T-cell (primary cell): ENCODE measurements at regions not wholly inside any gene's neighbourhood (a gene's known extent, or its start where the extent isn't known, plus 50 kb on each side); places are given as distances from the start of the nearest gene placed in this dataset.

ENCODE experiments used
- ATAC-seq, 4 experiments: fragments of 200-7000 bp in 3 of 4; fragments of 150-1000 bp in 1 of 4; cut with Tn5 transposase; replicated peaks in 1 of 4; 1 replicate in 3 of 4; 2 replicates in 1 of 4; pipeline ENCODE4 v1.10.0; 2021; ENCODE audit warnings: moderate library complexity in 3 of 4, mild to moderate bottlenecking in 2 of 4, moderate number of reproducible peaks in 1 of 4
- CTCF ChIA-PET, 2 donors: fragments of 300-600 bp; sonication (Branson Sonifier 250); formaldehyde crosslinking; loops; one replicate each; lab custom pipeline; 2022; ENCODE audit warnings: antibody characterized with exemption in 2 of 2; lab: Charles Lee
- POLR2A ChIA-PET, 2 donors: fragments of 300-600 bp; sonication (Branson Sonifier 250); formaldehyde crosslinking; loops; one replicate each; lab custom pipeline; 2022; ENCODE audit warnings: antibody characterized with exemption in 2 of 2; lab: Charles Lee
- DNase-seq, 35 experiments: peaks; one replicate each; pipeline versions ENCODE4 v3.0.0 to v3.0.0-alpha.2; 2013 to 2023
- H3K27ac ChIP-seq: one replicate; pipeline ENCODE4 v1.5.1; 2013; ENCODE audit warnings: low read length
- H3K27me3 ChIP-seq, 2 experiments: replicated peaks in 1 of 2; 1 replicate in 1 of 2; 2 replicates in 1 of 2; pipeline versions ENCODE4 v1.6.1 to v1.7.0; 2013; ENCODE audit warnings: low read length in 1 of 2, mixed read lengths in 1 of 2; ENCODE audit not compliant: control insufficient read depth in 2 of 2, insufficient read depth in 2 of 2; ENCODE audit errors: extremely low read depth in 1 of 2
- H3K36me3 ChIP-seq, 2 donors: 1 replicate in 1 of 2; 2 replicates in 1 of 2; pipeline versions ENCODE4 v1.6.1 to v1.7.0; 2013; ENCODE audit warnings: low read length in 1 of 2; ENCODE audit not compliant: control insufficient read depth in 2 of 2, insufficient read depth in 1 of 2; ENCODE audit errors: extremely low read depth in 1 of 2
- H3K4me1 ChIP-seq, 2 experiments: 1 replicate in 1 of 2; 2 replicates in 1 of 2; pipeline versions ENCODE4 v1.6.1 to v1.7.0; 2013; ENCODE audit warnings: low read length in 2 of 2, mixed read lengths in 1 of 2; ENCODE audit not compliant: insufficient read depth in 2 of 2, control insufficient read depth in 1 of 2; ENCODE audit errors: extremely low read depth in 1 of 2
- H3K4me3 ChIP-seq, 2 donors: 1 replicate in 1 of 2; 2 replicates in 1 of 2; pipeline versions ENCODE4 v1.5.1 to v1.7.0; 2013; ENCODE audit warnings: mild to moderate bottlenecking in 2 of 2, low read length in 1 of 2, moderate library complexity in 1 of 2; ENCODE audit not compliant: control insufficient read depth in 1 of 2; ENCODE audit errors: extremely low read depth in 1 of 2
- H3K9me3 ChIP-seq: 2 replicates; pipeline ENCODE4 v1.7.0; 2013
- H3K27ac Mint-ChIP-seq, 2 donors: one replicate each; pipeline ENCODE4 v1.8.0; 2020 to 2021; ENCODE audit warnings: mild to moderate bottlenecking in 2 of 2, mixed read lengths in 2 of 2
- H3K27me3 Mint-ChIP-seq, 2 donors: one replicate each; pipeline ENCODE4 v1.8.0; 2021 to 2022; ENCODE audit warnings: mixed read lengths in 2 of 2
- H3K36me3 Mint-ChIP-seq: one replicate; pipeline ENCODE4 v1.8.0; 2021; ENCODE audit warnings: mixed read lengths
- H3K4me1 Mint-ChIP-seq, 3 donors: one replicate each; pipeline ENCODE4 v1.8.0; 2020 to 2022; ENCODE audit warnings: mixed read lengths in 3 of 3, mild to moderate bottlenecking in 1 of 3
- H3K4me3 Mint-ChIP-seq, 3 donors: one replicate each; pipeline ENCODE4 v1.8.0; 2020 to 2022; ENCODE audit warnings: mild to moderate bottlenecking in 3 of 3, mixed read lengths in 3 of 3, moderate library complexity in 3 of 3
- H3K9me3 Mint-ChIP-seq, 3 donors: one replicate each; pipeline ENCODE4 v1.8.0; 2020 to 2022; ENCODE audit warnings: mixed read lengths in 3 of 3
- WGBS: methylation state at CpG from one replicate; pipeline ENCODE4 v1.1.5; 2013; ENCODE audit warnings: missing lambda C conversion rate; ENCODE audit not compliant: insufficient coverage; 5-methylcytosine and 5-hydroxymethylcytosine counted together

DNA sequence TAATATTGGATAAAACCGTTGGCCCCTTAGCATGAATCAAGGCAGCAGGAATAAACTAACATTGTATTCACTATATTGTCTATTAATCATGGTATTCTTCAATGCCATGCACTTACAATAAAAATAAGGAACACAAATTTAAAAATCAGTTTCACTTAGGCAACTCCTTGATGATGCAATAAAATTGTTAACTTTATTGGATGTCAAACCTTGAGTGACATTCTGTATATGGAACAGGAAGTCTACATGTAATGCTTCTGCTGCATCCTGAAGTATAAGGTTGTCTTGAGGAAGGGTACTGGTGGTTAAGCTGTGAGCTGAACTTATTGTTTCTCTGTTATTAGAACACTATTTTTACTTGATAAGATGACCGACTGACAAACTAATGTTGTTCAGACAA is 605.5 kb downstream of the SATB2 start:
- Mint-ChIP-seq H3K4me1 (no peaks in the 10 kb centered on the region), H3K9me3 (peaks cover 0 to 7% (median 5%) of the 10 kb centered on the region in 3 donors), H3K27me3 (no peaks in the 10 kb centered on the region), H3K36me3 (no peaks in the 10 kb centered on the region), H3K4me3 (no peak overlapping the region), H3K27ac (no peak overlapping the region)
- no peak overlapping the region for H3K27ac ChIP-seq
- DNase-seq (no peak), ATAC-seq (no peak)
- WGBS, result no CpG with 5 or more reads among the region's 2 CpGs
- no peaks in the 10 kb centered on the region for H3K4me1 ChIP-seq
- H3K27me3 ChIP-seq, result no peaks in the 10 kb centered on the region
- CTCF ChIA-PET, result no interaction called here
- no peak overlapping the region for H3K4me3 ChIP-seq
- POLR2A ChIA-PET, result no interaction called here
- no peaks in the 10 kb centered on the region for H3K36me3 ChIP-seq
- H3K9me3 ChIP-seq, result no peaks in the 10 kb centered on the region

DNA sequence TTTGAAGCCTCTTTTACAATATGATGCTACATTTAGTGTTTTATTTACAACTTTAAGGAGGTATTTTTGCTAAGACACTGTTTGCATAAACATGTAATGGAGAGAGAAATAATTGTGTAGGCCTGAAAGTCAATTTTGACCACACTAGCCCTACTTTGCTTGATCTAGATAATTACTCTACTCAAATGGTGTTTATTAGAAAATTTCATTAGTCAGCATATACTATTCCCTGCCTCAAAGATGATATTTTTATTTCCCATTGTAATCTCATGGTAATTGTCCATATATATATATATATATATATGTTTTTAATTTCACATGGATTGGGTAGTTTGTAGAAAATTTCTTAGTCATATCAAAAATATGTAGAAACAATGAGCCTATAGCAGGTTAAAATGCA is 632.2 kb downstream of the SATB2 start:
- no peaks in the 10 kb centered on the region for H3K36me3 ChIP-seq
- no peak overlapping the region for H3K4me3 Mint-ChIP-seq
- no peak overlapping the region for H3K27ac Mint-ChIP-seq
- ChIA-PET POLR2A (no interaction called here), CTCF (no interaction called here)
- no peak overlapping the region for H3K27ac ChIP-seq
- no peaks in the 10 kb centered on the region for H3K27me3 Mint-ChIP-seq
- peaks cover 0 to 10% (median 0%) of the 10 kb centered on the region in 3 donors for H3K9me3 Mint-ChIP-seq
- no peak for DNase-seq
- ATAC-seq, result no peak
- H3K4me3 ChIP-seq, result no peak overlapping the region
- H3K4me1 ChIP-seq, result no peaks in the 10 kb centered on the region
- H3K9me3 ChIP-seq, result no peaks in the 10 kb centered on the region
- H3K36me3 Mint-ChIP-seq, result no peaks in the 10 kb centered on the region
- H3K4me1 Mint-ChIP-seq, result no peaks in the 10 kb centered on the region
- no peaks in the 10 kb centered on the region for H3K27me3 ChIP-seq

DNA sequence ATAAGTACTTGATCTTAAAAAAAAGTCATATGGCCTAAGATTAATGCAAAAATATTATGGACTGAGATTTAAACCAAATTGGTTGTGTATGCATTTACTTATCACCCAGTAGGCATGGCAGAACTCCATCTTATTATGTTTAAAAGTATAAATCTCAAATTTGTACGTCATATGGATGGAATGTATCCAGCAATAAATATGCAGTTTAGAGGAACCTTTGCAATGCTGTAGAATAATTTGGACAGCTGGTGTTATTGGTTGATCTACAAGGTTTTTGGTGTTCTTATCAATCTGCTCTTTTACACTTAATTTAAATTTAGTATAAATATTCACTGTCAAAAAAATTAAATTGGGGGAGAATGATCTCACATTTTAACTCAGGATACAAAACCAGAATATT is 640.2 kb downstream of the SATB2 start:
- no peaks in the 10 kb centered on the region for H3K27me3 Mint-ChIP-seq
- Histone ChIP-seq H3K27me3 (no peaks in the 10 kb centered on the region), H3K4me1 (no peaks in the 10 kb centered on the region), H3K27ac (no peak overlapping the region), H3K4me3 (no peak overlapping the region), H3K36me3 (no peaks in the 10 kb centered on the region), H3K9me3 (no peaks in the 10 kb centered on the region)
- no peaks in the 10 kb centered on the region for H3K36me3 Mint-ChIP-seq
- DNase-seq, result no peak
- no peaks in the 10 kb centered on the region for H3K4me1 Mint-ChIP-seq
- no peak for ATAC-seq
- H3K27ac Mint-ChIP-seq, result no peak overlapping the region
- ChIA-PET POLR2A (no interaction called here), CTCF (no interaction called here)
- WGBS, result no CpG with 5 or more reads among the region's 1 CpG
- H3K4me3 Mint-ChIP-seq, result no peak overlapping the region
- peaks cover 0 to 7% (median 0%) of the 10 kb centered on the region in 3 donors for H3K9me3 Mint-ChIP-seq

DNA sequence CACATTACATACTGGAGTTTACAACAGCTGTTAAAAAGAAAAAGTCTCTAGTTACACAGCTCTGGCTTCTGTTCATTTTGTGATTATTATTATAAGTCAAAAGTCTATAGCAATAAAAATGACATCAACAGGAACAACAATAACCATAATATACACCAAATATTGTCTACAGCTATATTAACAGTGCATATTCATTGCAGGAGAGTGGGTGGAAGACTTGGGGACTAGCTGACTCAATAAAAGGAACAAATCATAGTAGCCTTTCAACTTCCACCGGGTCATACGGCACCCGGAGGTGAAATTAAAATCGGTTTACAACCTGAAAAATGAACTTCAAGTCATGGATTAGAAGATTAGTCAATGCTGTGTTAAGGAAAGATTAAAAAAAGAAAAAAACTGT is 642.1 kb downstream of the SATB2 start:
- Histone ChIP-seq H3K9me3 (no peaks in the 10 kb centered on the region), H3K36me3 (no peaks in the 10 kb centered on the region), H3K27ac (no peak overlapping the region), H3K27me3 (no peaks in the 10 kb centered on the region), H3K4me1 (no peaks in the 10 kb centered on the region), H3K4me3 (no peak overlapping the region)
- H3K4me1 Mint-ChIP-seq, result no peaks in the 10 kb centered on the region
- DNase-seq, result no peak
- H3K27ac Mint-ChIP-seq, result no peak overlapping the region
- H3K27me3 Mint-ChIP-seq, result no peaks in the 10 kb centered on the region
- ChIA-PET CTCF (no interaction called here), POLR2A (no interaction called here)
- H3K4me3 Mint-ChIP-seq, result no peak overlapping the region
- ATAC-seq, result no peak
- H3K36me3 Mint-ChIP-seq, result no peaks in the 10 kb centered on the region
- WGBS, result no CpG with 5 or more reads among the region's 4 CpGs
- H3K9me3 Mint-ChIP-seq, result no peaks in the 10 kb centered on the region

DNA sequence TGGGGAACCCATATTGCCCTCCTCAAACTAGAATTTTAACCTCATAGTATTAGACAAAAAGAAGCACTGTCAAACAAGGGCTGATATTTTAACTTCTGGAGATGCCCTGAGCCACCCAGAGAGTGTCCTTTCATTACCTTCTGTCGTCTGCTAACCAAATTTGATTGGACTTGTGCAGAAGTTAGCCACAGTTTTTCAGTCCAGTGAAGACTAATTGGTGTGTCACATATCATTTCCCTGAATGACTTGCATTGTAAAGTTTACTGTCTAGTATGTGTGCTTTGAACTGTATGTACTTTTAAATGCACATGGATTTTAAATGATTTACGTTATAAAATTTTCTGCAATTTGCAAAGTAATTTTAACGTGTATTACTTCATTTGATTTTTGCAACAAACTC is 646.5 kb downstream of the SATB2 start:
- no peaks in the 10 kb centered on the region for H3K4me1 ChIP-seq
- DNase-seq, result no peak
- no peaks in the 10 kb centered on the region for H3K36me3 Mint-ChIP-seq

DNA sequence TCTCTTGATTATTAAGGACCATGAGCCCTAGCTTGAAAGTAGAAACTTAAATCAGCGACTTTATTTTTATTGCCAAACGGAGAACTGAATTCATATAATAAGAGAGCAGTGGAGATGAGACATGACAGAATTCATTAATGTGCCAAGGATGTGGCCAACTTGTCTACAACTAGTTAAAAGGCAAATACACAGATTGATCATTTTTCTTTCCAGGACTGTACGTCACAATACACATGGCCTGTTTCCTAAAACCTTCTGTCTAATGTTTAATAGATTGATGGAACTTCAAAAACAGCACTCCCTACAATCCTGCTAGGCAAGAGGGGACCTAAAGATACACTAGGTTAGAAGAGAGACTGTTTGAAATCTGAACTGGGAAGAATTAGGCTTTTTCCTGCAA is 647.8 kb downstream of the SATB2 start:
- no peak overlapping the region for H3K4me3 ChIP-seq
- H3K27me3 ChIP-seq, result no peaks in the 10 kb centered on the region
- ChIA-PET POLR2A (no interaction called here), CTCF (interaction anchor here in 1 of 2 donors (0.6 kb wide), 1 partner anchor 254 kb away, joined by 3 read pairs; no protein-coding TSS in a partner anchor)
- no peaks in the 10 kb centered on the region for H3K9me3 ChIP-seq
- H3K36me3 Mint-ChIP-seq, result no peaks in the 10 kb centered on the region
- no peaks in the 10 kb centered on the region for H3K9me3 Mint-ChIP-seq
- ATAC-seq, result no peak
- no peaks in the 10 kb centered on the region for H3K36me3 ChIP-seq
- no peaks in the 10 kb centered on the region for H3K4me1 ChIP-seq
- H3K27me3 Mint-ChIP-seq, result no peaks in the 10 kb centered on the region
- no peak overlapping the region for H3K4me3 Mint-ChIP-seq
- WGBS, result 80% methylated on average over 1 of the region's 3 CpGs
- no peak overlapping the region for H3K27ac ChIP-seq
- H3K4me1 Mint-ChIP-seq, result no peaks in the 10 kb centered on the region
- no peak overlapping the region for H3K27ac Mint-ChIP-seq
- DNase-seq, result no peak

More for the DNA sequence above, 646.5 kb downstream of the SATB2 start:
- Histone ChIP-seq H3K27ac (no peak overlapping the region), H3K4me3 (no peak overlapping the region), H3K36me3 (no peaks in the 10 kb centered on the region), H3K9me3 (no peaks in the 10 kb centered on the region), H3K27me3 (no peaks in the 10 kb centered on the region)
- POLR2A ChIA-PET, result no interaction called here
- CTCF ChIA-PET, result no interaction called here
- WGBS, result 67% methylated on average over 2 of the region's 3 CpGs
- Mint-ChIP-seq H3K4me1 (no peaks in the 10 kb centered on the region), H3K27ac (no peak overlapping the region), H3K27me3 (no peaks in the 10 kb centered on the region), H3K9me3 (no peaks in the 10 kb centered on the region), H3K4me3 (no peak overlapping the region)
- no peak for ATAC-seq

DNA sequence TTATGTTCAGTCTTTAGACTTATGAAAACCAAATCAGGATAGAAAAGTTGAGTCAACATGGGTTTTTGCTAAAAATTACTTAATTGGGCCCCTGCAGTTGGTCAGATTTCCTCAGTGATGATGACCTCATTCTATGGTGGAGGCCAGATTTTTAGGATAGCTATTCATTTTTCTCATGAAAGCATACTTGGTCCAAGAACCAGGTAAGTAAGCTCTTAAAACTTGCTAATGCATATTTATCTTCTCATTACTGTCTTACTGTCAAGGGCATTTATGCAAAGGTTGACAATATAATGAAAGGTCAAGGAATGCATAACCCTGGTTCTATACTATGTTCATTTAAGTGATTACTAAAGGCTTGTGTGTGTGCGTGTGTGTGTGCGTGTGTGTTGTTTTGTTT is 650.6 kb downstream of the SATB2 start:
- H3K4me1 ChIP-seq, result no peaks in the 10 kb centered on the region
- ChIA-PET POLR2A (no interaction called here), CTCF (no interaction called here)
- ATAC-seq (no peak), DNase-seq (no peak)
- Mint-ChIP-seq H3K27me3 (no peaks in the 10 kb centered on the region), H3K9me3 (no peaks in the 10 kb centered on the region), H3K4me1 (no peaks in the 10 kb centered on the region), H3K36me3 (no peaks in the 10 kb centered on the region), H3K27ac (no peak overlapping the region), H3K4me3 (no peak overlapping the region)
- no peak overlapping the region for H3K4me3 ChIP-seq
- H3K9me3 ChIP-seq, result no peaks in the 10 kb centered on the region
- H3K36me3 ChIP-seq, result no peaks in the 10 kb centered on the region
- no peak overlapping the region for H3K27ac ChIP-seq
- no peaks in the 10 kb centered on the region for H3K27me3 ChIP-seq
- WGBS, result no CpG with 5 or more reads among the region's 2 CpGs
